ENCODE measurements at regions not wholly inside any gene's neighbourhood (a gene's known extent, or its start where the extent isn't known, plus 50 kb on each side); places are given as distances from the start of the nearest gene placed in this dataset.

DNA sequence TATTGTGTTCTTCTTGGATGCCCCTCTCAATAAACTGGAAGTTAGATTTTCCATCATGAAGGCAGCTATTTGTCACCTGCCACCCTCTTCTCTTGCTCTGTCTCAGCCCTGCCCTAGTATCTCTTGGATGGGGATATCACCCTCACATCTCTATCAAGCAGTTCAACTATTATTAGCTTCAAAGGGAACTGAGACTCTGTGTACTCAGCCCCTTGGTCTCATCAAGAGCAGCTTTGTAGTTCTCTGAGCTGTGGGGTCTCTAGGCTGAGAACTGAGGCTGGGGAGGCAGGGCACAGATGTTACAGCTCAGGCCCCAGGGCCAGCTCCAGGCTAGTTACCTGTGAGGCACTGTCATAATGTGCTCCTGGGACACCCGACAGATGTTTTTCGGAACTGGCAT is 130.3 kb downstream of the DAD1 start:
- H3K9me3 ChIP-seq: no peaks in the 10 kb centered on the region
- H3K4me3 ChIP-seq: no peak overlapping the region
- H3K27me3 ChIP-seq: no peaks in the 10 kb centered on the region
- H3K36me3 ChIP-seq: no peaks in the 10 kb centered on the region
- no peak overlapping the region for H3K27ac ChIP-seq
- ATAC-seq: no peak
- no peak for TF ChIP-seq POLR2A (IDR thresholded peaks at IDR 0.05)
- TF ChIP-seq, protein P1, sequence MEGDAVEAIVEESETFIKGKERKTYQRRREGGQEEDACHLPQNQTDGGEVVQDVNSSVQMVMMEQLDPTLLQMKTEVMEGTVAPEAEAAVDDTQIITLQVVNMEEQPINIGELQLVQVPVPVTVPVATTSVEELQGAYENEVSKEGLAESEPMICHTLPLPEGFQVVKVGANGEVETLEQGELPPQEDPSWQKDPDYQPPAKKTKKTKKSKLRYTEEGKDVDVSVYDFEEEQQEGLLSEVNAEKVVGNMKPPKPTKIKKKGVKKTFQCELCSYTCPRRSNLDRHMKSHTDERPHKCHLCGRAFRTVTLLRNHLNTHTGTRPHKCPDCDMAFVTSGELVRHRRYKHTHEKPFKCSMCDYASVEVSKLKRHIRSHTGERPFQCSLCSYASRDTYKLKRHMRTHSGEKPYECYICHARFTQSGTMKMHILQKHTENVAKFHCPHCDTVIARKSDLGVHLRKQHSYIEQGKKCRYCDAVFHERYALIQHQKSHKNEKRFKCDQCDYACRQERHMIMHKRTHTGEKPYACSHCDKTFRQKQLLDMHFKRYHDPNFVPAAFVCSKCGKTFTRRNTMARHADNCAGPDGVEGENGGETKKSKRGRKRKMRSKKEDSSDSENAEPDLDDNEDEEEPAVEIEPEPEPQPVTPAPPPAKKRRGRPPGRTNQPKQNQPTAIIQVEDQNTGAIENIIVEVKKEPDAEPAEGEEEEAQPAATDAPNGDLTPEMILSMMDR (IDR thresholded peaks at IDR 0.05 in 4 of 5, conservative IDR thresholded peaks at IDR 0.05 in 1 of 5): no peak
- intact Hi-C loops (cut with DNase I; ENCODE audit: low total_unique reads) (no loop called here), in situ Hi-C loops (cut with MboI; ENCODE audit: low sequenced_read_pairs in 4 of 4) (no loop called here)
- DNase-seq: no peak
- H3K4me1 ChIP-seq: no peaks in the 10 kb centered on the region

DNA sequence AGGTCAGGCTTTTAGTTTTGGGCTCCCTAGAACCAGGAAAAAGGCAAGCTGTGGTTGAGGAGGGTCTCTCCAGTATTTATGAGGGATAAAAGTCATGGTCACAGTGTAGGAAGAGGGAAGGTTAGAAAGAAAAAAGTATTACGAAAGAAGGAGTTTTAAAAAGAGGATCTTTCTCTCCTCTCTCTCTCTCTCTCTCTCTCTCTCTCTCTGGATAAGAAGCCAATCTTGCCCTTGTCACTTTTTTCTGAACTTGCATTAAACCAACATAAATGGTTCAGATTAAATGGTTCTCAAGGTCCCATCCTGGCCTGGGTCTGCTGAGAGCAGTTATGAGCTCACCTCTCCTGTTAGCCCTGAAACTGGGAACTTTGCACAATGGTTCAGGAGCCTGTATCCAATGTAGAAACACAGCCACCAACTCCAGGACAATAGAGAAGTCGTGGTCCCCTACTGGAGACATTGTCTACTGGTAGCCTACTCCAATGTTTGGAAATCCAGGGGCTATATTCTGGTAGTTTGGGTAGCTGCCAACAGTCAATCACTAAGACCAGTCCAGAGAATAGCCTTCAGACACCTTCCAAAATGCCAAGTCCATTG is 131.9 kb downstream of the DAD1 start:
- in situ Hi-C loops (cut with MboI; ENCODE audit: low sequenced_read_pairs in 4 of 4) (no loop called here), intact Hi-C loops (cut with DNase I; ENCODE audit: low total_unique reads) (no loop called here)
- no peak for DNase-seq
- Histone ChIP-seq H3K36me3 (no peaks in the 10 kb centered on the region), H3K27me3 (no peaks in the 10 kb centered on the region), H3K4me3 (no peak overlapping the region), H3K27ac (no peak overlapping the region), H3K9me3 (no peaks in the 10 kb centered on the region), H3K4me1 (no peaks in the 10 kb centered on the region)
- no peak for ATAC-seq
- TF ChIP-seq, protein P1 (IDR thresholded peaks at IDR 0.05 in 4 of 5, conservative IDR thresholded peaks at IDR 0.05 in 1 of 5): no peak
- no peak for TF ChIP-seq POLR2A (IDR thresholded peaks at IDR 0.05)

DNA sequence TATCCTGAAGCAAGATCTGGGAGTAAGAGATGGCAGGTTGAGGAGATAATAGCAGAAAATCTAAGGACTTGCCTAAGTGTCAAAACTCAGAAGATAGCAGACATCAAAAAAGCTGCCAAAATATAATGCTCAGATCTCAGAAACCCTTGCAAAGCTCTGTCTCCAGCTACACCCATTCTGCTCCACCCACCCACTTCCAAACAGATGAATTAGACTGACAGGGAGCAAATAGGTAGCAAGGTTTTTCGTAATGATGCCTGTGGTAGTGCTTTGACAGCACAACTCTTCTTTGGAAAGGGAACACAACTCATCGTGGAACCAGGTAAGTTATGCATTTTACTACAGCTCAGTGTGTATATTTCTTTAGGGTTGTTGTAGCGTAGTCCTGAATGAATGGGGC is 132.6 kb downstream of the DAD1 start:
- no peak overlapping the region for H3K27ac ChIP-seq
- DNase-seq: no peak
- no peaks in the 10 kb centered on the region for H3K9me3 ChIP-seq
- no peaks in the 10 kb centered on the region for H3K4me1 ChIP-seq
- in situ Hi-C loops (cut with MboI; ENCODE audit: low sequenced_read_pairs in 4 of 4): no loop called here
- no peaks in the 10 kb centered on the region for H3K27me3 ChIP-seq
- no peak for ATAC-seq
- H3K36me3 ChIP-seq: no peaks in the 10 kb centered on the region
- no peak overlapping the region for H3K4me3 ChIP-seq
- no peak for TF ChIP-seq POLR2A (IDR thresholded peaks at IDR 0.05)
- TF ChIP-seq, protein P1 (IDR thresholded peaks at IDR 0.05 in 4 of 5, conservative IDR thresholded peaks at IDR 0.05 in 1 of 5): no peak
- intact Hi-C loops (cut with DNase I; ENCODE audit: low total_unique reads): no loop called here

DNA sequence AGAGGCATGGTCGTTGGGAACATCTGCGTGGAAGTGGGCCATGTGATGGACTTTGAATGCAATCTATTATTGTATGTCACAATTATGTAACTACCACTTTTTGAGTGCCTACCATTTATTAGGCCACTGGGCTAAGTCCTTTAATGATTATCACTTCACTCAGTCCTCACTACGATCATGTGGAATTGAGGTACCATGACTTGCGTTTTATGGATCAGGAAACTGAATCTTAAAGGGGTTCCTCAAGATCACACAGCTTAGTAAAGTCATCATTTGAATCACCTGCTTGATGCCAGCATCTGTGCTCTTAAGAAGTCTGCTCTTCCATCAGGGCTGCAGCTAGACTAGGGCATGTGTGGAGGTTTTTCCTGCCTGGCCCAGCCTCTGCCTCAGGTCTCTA is 136.7 kb downstream of the DAD1 start:
- Histone ChIP-seq H3K4me3 (no peak overlapping the region), H3K27me3 (no peaks in the 10 kb centered on the region), H3K27ac (no peak overlapping the region), H3K36me3 (no peaks in the 10 kb centered on the region), H3K9me3 (no peaks in the 10 kb centered on the region), H3K4me1 (no peaks in the 10 kb centered on the region)
- no peak for DNase-seq
- TF ChIP-seq POLR2A (IDR thresholded peaks at IDR 0.05): no peak
- TF ChIP-seq, protein P1 (IDR thresholded peaks at IDR 0.05 in 4 of 5, conservative IDR thresholded peaks at IDR 0.05 in 1 of 5): no peak
- ATAC-seq: no peak
- in situ Hi-C loops (cut with MboI; ENCODE audit: low sequenced_read_pairs in 4 of 4): no loop called here
- intact Hi-C loops (cut with DNase I; ENCODE audit: low total_unique reads): no loop called here

DNA sequence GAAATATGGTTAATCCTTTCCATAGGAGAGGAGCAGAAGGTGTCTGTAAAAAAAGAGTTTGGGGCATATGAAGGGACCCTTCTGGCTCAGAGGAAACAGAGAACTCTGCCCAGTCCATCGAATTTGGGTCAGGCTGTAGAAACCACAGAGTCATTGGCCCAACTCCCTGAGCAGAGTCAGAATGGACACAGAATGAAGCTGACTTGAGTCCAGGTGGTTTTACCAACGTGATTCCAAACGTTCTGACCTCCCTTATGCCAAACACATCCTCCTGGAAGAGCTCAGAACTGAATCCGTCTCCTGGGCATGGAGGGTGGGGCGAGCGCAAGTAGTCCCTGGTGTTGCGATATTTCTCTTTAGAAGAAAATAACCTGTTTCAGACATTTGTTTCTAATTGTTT is 138.8 kb downstream of the DAD1 start:
- ATAC-seq (no peak), DNase-seq (no peak)
- no peaks in the 10 kb centered on the region for H3K9me3 ChIP-seq
- no peak for TF ChIP-seq POLR2A (IDR thresholded peaks at IDR 0.05)
- TF ChIP-seq, protein P1 (IDR thresholded peaks at IDR 0.05 in 4 of 5, conservative IDR thresholded peaks at IDR 0.05 in 1 of 5): no peak
- no peak overlapping the region for H3K27ac ChIP-seq
- no peaks in the 10 kb centered on the region for H3K36me3 ChIP-seq
- in situ Hi-C loops (cut with MboI; ENCODE audit: low sequenced_read_pairs in 4 of 4) (no loop called here), intact Hi-C loops (cut with DNase I; ENCODE audit: low total_unique reads) (no loop called here)
- H3K4me3 ChIP-seq: no peak overlapping the region
- H3K27me3 ChIP-seq: no peaks in the 10 kb centered on the region
- H3K4me1 ChIP-seq: no peaks in the 10 kb centered on the region
